ENCODE measurements at regions not wholly inside any gene's neighbourhood (a gene's known extent, or its start where the extent isn't known, plus 50 kb on each side); places are given as distances from the start of the nearest gene placed in this dataset.

DNA sequence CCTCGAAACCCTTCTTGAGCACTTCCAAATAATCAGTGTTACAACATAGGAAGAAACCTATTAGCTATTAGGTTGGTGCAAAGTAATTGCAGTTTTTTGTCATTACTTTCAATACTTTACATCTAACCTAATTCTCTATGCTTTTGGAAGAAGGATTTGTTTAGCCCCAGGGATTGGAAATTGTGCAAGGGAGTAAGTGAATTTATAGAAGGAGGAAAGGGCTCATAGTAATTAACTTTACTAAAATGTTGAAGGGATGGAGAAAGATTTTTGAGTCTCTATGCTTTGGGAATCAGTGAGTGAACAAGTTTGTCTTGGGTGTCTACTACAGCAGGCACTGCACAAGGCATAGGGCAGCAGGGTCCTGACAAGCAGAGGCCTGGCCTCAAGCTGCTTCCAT, 261.1 kb downstream of the EN1 start:
- peaks cover 0 to 2% of the 10 kb centered on the region in 2 experiments; a peak in 2 of 4 replicates for H3K27me3 ChIP-seq (replicated peaks in 1 of 2; ENCODE audit: control insufficient read depth in 2 of 2, insufficient read depth in 2 of 2, low read length in 1 of 2)
- H3K4me1 ChIP-seq (ENCODE audit: control insufficient read depth, insufficient read depth, low read length) = no peaks in the 10 kb centered on the region
- H3K36me3 ChIP-seq (ENCODE audit: control insufficient read depth in 2 of 2, insufficient read depth in 2 of 2, low read length in 1 of 2) = no peaks in the 10 kb centered on the region
- TF ChIP-seq, protein P1, sequence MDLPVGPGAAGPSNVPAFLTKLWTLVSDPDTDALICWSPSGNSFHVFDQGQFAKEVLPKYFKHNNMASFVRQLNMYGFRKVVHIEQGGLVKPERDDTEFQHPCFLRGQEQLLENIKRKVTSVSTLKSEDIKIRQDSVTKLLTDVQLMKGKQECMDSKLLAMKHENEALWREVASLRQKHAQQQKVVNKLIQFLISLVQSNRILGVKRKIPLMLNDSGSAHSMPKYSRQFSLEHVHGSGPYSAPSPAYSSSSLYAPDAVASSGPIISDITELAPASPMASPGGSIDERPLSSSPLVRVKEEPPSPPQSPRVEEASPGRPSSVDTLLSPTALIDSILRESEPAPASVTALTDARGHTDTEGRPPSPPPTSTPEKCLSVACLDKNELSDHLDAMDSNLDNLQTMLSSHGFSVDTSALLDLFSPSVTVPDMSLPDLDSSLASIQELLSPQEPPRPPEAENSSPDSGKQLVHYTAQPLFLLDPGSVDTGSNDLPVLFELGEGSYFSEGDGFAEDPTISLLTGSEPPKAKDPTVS (IDR thresholded peaks at IDR 0.05; ENCODE audit: low read depth, low read length) = no peak
- no peak for TF ChIP-seq IKZF1 (conservative IDR thresholded peaks at IDR 0.05)
- no peak for TF ChIP-seq EP300 (IDR thresholded peaks at IDR 0.05; ENCODE audit: borderline replicate concordance in 1 of 2, control insufficient read depth in 1 of 2, low read depth in 2 of 2, low read length in 2 of 2)
- no peak for TF ChIP-seq SPI1 (IDR thresholded peaks at IDR 0.05; ENCODE audit: borderline replicate concordance, insufficient read depth, low read depth, low read length)
- TF ChIP-seq, protein P2, sequence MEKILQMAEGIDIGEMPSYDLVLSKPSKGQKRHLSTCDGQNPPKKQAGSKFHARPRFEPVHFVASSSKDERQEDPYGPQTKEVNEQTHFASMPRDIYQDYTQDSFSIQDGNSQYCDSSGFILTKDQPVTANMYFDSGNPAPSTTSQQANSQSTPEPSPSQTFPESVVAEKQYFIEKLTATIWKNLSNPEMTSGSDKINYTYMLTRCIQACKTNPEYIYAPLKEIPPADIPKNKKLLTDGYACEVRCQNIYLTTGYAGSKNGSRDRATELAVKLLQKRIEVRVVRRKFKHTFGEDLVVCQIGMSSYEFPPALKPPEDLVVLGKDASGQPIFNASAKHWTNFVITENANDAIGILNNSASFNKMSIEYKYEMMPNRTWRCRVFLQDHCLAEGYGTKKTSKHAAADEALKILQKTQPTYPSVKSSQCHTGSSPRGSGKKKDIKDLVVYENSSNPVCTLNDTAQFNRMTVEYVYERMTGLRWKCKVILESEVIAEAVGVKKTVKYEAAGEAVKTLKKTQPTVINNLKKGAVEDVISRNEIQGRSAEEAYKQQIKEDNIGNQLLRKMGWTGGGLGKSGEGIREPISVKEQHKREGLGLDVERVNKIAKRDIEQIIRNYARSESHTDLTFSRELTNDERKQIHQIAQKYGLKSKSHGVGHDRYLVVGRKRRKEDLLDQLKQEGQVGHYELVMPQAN (conservative IDR thresholded peaks at IDR 0.05) = no peak
- TF ChIP-seq, protein P3, sequence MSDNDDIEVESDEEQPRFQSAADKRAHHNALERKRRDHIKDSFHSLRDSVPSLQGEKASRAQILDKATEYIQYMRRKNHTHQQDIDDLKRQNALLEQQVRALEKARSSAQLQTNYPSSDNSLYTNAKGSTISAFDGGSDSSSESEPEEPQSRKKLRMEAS (IDR thresholded peaks at IDR 0.05; ENCODE audit: low read depth, low read length) = no peak
- TF ChIP-seq TCF12 (IDR thresholded peaks at IDR 0.05; ENCODE audit: low read depth, low read length) = no peak
- no peak for TF ChIP-seq EZH2 (IDR thresholded peaks at IDR 0.05; ENCODE audit: borderline replicate concordance, control insufficient read depth, low read depth, low read length)
- no peak for TF ChIP-seq ZNF217 (IDR thresholded peaks at IDR 0.05)
- RAD21 ChIA-PET (ENCODE audit: unreplicated experiment) = no interaction called here
- no peaks in the 10 kb centered on the region for H4K20me1 ChIP-seq (ENCODE audit: control insufficient read depth, insufficient read depth)
- POLR2A ChIA-PET = no interaction called here
- H2AFZ ChIP-seq (ENCODE audit: control insufficient read depth, low read depth, low read length) = no peak overlapping the region
- ATAC-seq (no peak), FAIRE-seq (no peak), DNase-seq (ENCODE audit: low read depth, low spot score) (no peak)
- no peak overlapping the region for H3K27ac ChIP-seq (ENCODE audit: control insufficient read depth, insufficient read depth)
- H3K9me3 ChIP-seq (replicated peaks; ENCODE audit: control insufficient read depth, insufficient read depth, low read length) = no peaks in the 10 kb centered on the region
- SMC1A ChIA-PET (ENCODE audit: uncharacterized antibody, unreplicated experiment) = no interaction called here
- no peak overlapping the region for H3K4me3 ChIP-seq
- no peak overlapping the region for H3K9ac ChIP-seq (ENCODE audit: control insufficient read depth, insufficient read depth, low read length)
- no peaks in the 10 kb centered on the region for H3K79me2 ChIP-seq (ENCODE audit: control insufficient read depth, insufficient read depth, low read length)
- BruUV-seq (replicated peaks) = no TSS peak
- 0% methylated on average over 1 of the region's 1 CpG for WGBS (ENCODE audit: insufficient coverage, insufficient replicate concordance, low lambda C conversion rate, missing lambda C conversion rate)
- no peak overlapping the region for H3K4me2 ChIP-seq (ENCODE audit: control insufficient read depth, insufficient read depth)
- in situ Hi-C loops (cut with MboI) (no loop called here), intact Hi-C loops (cut with micrococcal nuclease; ENCODE audit: unreplicated experiment) (no loop called here)
- CTCF ChIA-PET = no interaction called here

All from GM12878 (cell line).